Activated CD8-positive, alpha-beta T cell treated with anti-CD3 and anti-CD28 coated beads for 36 hours (primary cell): ENCODE measurements at regions not wholly inside any gene's neighbourhood (a gene's known extent, or its start where the extent isn't known, plus 50 kb on each side); places are given as distances from the start of the nearest gene placed in this dataset.

Source experiments
- ATAC-seq: fragments of 200-7000 bp; cut with Tn5 transposase; one replicate; pipeline ENCODE4 v1.10.0; 2021; ENCODE audit warnings: mild to moderate bottlenecking, moderate library complexity
- CTCF ChIA-PET: fragments of 350-600 bp; sonication (Branson Sonifier 250); formaldehyde crosslinking; loops from one replicate; lab custom pipeline; 2021; ENCODE audit warnings: antibody characterized with exemption; lab: Charles Lee
- POLR2A ChIA-PET: fragments of 350-600 bp; sonication (Branson Sonifier 250); formaldehyde crosslinking; loops from one replicate; lab custom pipeline; 2021; ENCODE audit warnings: antibody characterized with exemption; lab: Charles Lee
- DNase-seq: peaks from one replicate; pipeline ENCODE4 v3.0.0-alpha.2; 2020
- H3K27ac Mint-ChIP-seq: one replicate; pipeline ENCODE4 v1.8.0; 2021; ENCODE audit warnings: mild to moderate bottlenecking, mixed read lengths
- H3K27me3 Mint-ChIP-seq: one replicate; pipeline ENCODE4 v1.8.0; 2021; ENCODE audit warnings: mixed read lengths
- H3K36me3 Mint-ChIP-seq: one replicate; pipeline ENCODE4 v1.8.0; 2021; ENCODE audit warnings: low read depth, mixed read lengths
- H3K4me1 Mint-ChIP-seq: one replicate; pipeline ENCODE4 v1.8.0; 2021; ENCODE audit warnings: low read depth, mixed read lengths
- H3K4me3 Mint-ChIP-seq: one replicate; pipeline ENCODE4 v1.8.0; 2021; ENCODE audit warnings: mild to moderate bottlenecking, moderate library complexity, mixed read lengths
- H3K9me3 Mint-ChIP-seq: one replicate; pipeline ENCODE4 v1.8.0; 2021; ENCODE audit warnings: mixed read lengths
- intact Hi-C: fragments of 100-400 bp; cut with micrococcal nuclease; formaldehyde crosslinking; loops from one replicate; pipeline ENCODE4 v1.10.0; 2022
- TF ChIP-seq, protein P1 (sequence below): fragments of 200-600 bp; IDR thresholded peaks from one replicate; pipeline ENCODE4 v1.8.0; 2022; ENCODE audit warnings: antibody characterized with exemption, mild to moderate bottlenecking

DNA sequence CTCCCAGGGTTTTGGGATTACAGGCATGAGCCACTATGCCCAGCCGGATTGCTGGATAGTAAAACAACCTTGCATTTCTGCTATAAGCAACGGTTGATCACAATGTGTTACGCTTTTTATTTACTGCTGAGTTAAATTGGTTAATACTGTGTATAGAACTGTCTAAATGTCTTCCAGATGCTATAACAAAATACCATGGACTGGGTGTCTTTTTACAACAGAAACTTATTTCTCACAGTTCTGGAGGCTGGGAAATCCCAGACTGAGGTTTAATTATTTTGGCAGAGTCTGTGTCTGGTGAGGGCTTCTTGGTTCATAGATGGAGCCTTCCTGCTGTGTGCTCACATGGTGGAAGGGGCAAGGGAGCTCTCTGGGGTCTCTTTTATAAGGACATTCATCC is 65.5 kb downstream of the ING1 start:
- no peak overlapping the region for H3K4me3 Mint-ChIP-seq
- TF ChIP-seq, protein P1, sequence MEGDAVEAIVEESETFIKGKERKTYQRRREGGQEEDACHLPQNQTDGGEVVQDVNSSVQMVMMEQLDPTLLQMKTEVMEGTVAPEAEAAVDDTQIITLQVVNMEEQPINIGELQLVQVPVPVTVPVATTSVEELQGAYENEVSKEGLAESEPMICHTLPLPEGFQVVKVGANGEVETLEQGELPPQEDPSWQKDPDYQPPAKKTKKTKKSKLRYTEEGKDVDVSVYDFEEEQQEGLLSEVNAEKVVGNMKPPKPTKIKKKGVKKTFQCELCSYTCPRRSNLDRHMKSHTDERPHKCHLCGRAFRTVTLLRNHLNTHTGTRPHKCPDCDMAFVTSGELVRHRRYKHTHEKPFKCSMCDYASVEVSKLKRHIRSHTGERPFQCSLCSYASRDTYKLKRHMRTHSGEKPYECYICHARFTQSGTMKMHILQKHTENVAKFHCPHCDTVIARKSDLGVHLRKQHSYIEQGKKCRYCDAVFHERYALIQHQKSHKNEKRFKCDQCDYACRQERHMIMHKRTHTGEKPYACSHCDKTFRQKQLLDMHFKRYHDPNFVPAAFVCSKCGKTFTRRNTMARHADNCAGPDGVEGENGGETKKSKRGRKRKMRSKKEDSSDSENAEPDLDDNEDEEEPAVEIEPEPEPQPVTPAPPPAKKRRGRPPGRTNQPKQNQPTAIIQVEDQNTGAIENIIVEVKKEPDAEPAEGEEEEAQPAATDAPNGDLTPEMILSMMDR = no peak
- intact Hi-C loops = no loop called here
- DNase-seq (no peak), ATAC-seq (no peak)
- H3K27me3 Mint-ChIP-seq = peaks cover 15% of the 10 kb centered on the region
- no peaks in the 10 kb centered on the region for H3K4me1 Mint-ChIP-seq
- H3K27ac Mint-ChIP-seq = no peak overlapping the region
- H3K36me3 Mint-ChIP-seq = peaks cover 4% of the 10 kb centered on the region
- ChIA-PET POLR2A (interaction anchor here (0.9 kb wide), 1 partner anchor 164 kb away, joined by 3 read pairs; the partner anchor contains the start of gene NAXD), CTCF (no interaction called here)
- H3K9me3 Mint-ChIP-seq = peaks cover 8% of the 10 kb centered on the region

DNA sequence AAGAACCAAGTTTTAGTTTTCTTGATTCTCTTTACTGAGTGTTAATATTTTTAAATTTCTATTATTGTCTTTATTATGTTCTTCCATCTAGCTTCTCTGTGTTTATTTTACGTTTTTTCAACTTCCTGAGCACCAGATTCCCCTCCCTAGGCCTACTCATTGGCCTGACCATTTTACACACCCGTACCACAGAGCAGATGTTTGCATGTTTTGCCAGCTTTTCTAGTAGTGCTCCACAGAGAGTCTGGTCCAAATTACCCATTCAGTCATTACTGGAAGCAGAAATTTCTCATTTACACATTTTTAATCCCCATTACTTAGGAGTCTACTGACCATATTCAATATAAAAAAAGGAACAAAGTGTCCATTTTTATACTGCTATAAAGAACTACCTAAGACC is 66.9 kb downstream of the ING1 start:
- ChIA-PET CTCF (no interaction called here), POLR2A (no interaction called here)
- TF ChIP-seq, protein P1 = no peak
- no peak overlapping the region for H3K4me3 Mint-ChIP-seq
- DNase-seq (no peak), ATAC-seq (no peak)
- peaks cover 8% of the 10 kb centered on the region for H3K9me3 Mint-ChIP-seq
- intact Hi-C loops = no loop called here
- H3K4me1 Mint-ChIP-seq = no peaks in the 10 kb centered on the region
- H3K36me3 Mint-ChIP-seq = peaks cover 4% of the 10 kb centered on the region
- peaks cover 11% of the 10 kb centered on the region for H3K27me3 Mint-ChIP-seq
- no peak overlapping the region for H3K27ac Mint-ChIP-seq

DNA sequence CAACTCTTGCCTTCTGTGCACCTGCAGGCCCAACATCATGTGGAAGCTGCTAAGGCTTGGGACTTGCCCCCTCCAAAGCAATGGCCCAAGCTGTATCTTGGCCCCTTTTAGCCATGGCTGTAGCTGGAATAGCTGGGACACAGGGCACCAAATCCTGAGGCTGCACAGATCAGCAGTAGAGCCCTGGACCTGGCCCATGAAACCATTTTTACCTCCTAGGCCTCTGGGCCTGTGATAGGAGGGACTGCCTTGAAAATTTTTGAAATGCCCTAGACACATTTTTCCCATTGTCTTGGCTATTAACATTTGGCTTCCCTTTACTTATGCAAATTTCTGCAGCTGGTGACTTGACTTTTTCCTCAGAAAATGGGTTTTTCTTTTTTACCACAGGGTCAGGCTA is 68.7 kb downstream of the ING1 start:
- intact Hi-C loops = no loop called here
- Mint-ChIP-seq H3K27ac (no peak overlapping the region), H3K9me3 (peaks cover 8% of the 10 kb centered on the region)

DNA sequence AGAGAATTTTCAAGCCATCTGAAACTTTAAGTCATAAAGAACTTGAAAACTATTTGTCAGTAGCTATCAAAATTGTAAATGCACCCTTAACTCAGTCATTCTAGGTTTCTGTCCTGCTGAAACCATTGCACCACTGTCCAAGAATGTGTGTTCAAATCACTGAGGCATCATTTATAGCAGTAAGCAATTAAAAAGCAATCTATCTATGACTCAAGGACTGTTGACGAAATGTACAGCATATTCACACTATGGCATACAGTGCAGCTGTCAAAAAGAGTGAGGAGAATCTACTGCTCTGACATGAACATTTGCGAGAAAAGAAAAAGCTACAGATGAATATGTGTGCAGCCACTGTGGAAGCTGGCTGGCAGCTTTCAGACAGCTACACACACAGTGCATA is 71.2 kb downstream of the ING1 start:
- Mint-ChIP-seq H3K4me3 (no peak overlapping the region), H3K4me1 (no peaks in the 10 kb centered on the region), H3K9me3 (peaks cover 8% of the 10 kb centered on the region), H3K27me3 (peaks cover 10% of the 10 kb centered on the region), H3K36me3 (peaks cover 4% of the 10 kb centered on the region), H3K27ac (no peak overlapping the region)
- intact Hi-C loops = no loop called here
- CTCF ChIA-PET = no interaction called here
- ATAC-seq (no peak), DNase-seq (no peak)
- POLR2A ChIA-PET = interaction anchor here (1.1 kb wide), 1 partner anchor 13 kb away, joined by 4 read pairs; no protein-coding TSS in a partner anchor
- TF ChIP-seq, protein P1 = no peak

More for the DNA sequence above, 68.7 kb downstream of the ING1 start:
- CTCF ChIA-PET = no interaction called here
- POLR2A ChIA-PET = no interaction called here
- Mint-ChIP-seq H3K36me3 (peaks cover 4% of the 10 kb centered on the region), H3K4me3 (no peak overlapping the region), H3K27me3 (peaks cover 11% of the 10 kb centered on the region), H3K4me1 (no peaks in the 10 kb centered on the region)
- TF ChIP-seq, protein P1 = no peak
- DNase-seq (no peak), ATAC-seq (no peak)

DNA sequence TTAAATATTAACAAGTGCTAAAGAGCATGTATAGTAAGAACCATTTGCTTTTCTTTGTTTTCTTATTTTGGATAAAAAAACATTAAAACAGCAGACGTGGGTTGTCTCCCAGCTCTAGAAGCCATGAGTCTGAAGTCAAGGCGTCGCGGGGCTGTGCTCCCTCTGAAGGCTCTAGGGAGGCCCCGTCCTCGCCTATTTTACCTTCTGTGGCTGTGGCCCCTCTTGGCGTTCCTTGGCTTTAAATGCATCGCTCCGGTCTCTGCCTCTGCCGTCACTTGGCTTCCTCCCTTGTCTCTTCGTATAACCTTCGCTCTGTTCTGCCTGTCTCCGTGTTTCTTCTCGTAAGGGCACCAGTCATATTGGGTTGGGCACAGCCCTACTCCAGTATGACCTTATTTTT is 75.3 kb downstream of the ING1 start:
- peaks cover 6% of the 10 kb centered on the region for H3K27me3 Mint-ChIP-seq

More for the DNA sequence above, 75.3 kb downstream of the ING1 start:
- Mint-ChIP-seq H3K4me3 (no peak overlapping the region), H3K4me1 (no peaks in the 10 kb centered on the region), H3K27ac (no peak overlapping the region), H3K9me3 (peaks cover 18% of the 10 kb centered on the region), H3K36me3 (peaks cover 4% of the 10 kb centered on the region)
- DNase-seq (no peak), ATAC-seq (no peak)
- POLR2A ChIA-PET = no interaction called here
- TF ChIP-seq, protein P1 = no peak
- CTCF ChIA-PET = interaction anchor here (0.6 kb wide), 1 partner anchor 141 kb away, joined by 3 read pairs; no protein-coding TSS in a partner anchor
- intact Hi-C loops = no loop called here
